ENCODE measurements at regions not wholly inside any gene's neighbourhood (a gene's known extent, or its start where the extent isn't known, plus 50 kb on each side); places are given as distances from the start of the nearest gene placed in this dataset.

- no peak for DNase-seq
Observed at GRCh38 chr4:149296503-149296902, 519.1 kb downstream of the IQCM start.

- no peak for DNase-seq
Observed at GRCh38 chr4:149296084-149296483, 519.6 kb downstream of the IQCM start.

GRCh38 chr4:149294601-149295000 lies 521.0 kb downstream of the IQCM start:
- no peak for DNase-seq

- DNase-seq, result no peak
Observed at GRCh38 chr4:149293046-149293649, 522.5 kb downstream of the IQCM start.

- no peak for DNase-seq
Observed at GRCh38 chr4:149292425-149293007, 523.1 kb downstream of the IQCM start.

GRCh38 chr4:149291463-149291862 lies 524.2 kb downstream of the IQCM start:
- no peak for DNase-seq

GRCh38 chr4:149280806-149281205 lies 534.8 kb downstream of the IQCM start:
- DNase-seq, result no peak

- no peak for DNase-seq
Observed at GRCh38 chr4:149279776-149280175, 535.9 kb downstream of the IQCM start.

GRCh38 chr4:149279331-149279730 lies 536.3 kb downstream of the IQCM start:
- no peak for DNase-seq

- DNase-seq, result no peak
Observed at GRCh38 chr4:149277705-149278104, 537.9 kb downstream of the IQCM start.

- no peak for DNase-seq
Observed at GRCh38 chr4:149269835-149270234, 545.8 kb downstream of the IQCM start.

GRCh38 chr4:149266301-149266700 lies 549.3 kb downstream of the IQCM start:
- DNase-seq, result no peak

- no peak for DNase-seq
Observed at GRCh38 chr4:149265645-149266044, 550.0 kb downstream of the IQCM start.

GRCh38 chr4:149264093-149264733 lies 551.4 kb downstream of the IQCM start:
- peak; percentile 3 to 11 for DNase-seq

GRCh38 chr4:149248191-149248764 lies 567.4 kb downstream of the IQCM start:
- no peak for DNase-seq

GRCh38 chr4:149247164-149247563 lies 568.5 kb downstream of the IQCM start:
- no peak for DNase-seq

- DNase-seq, result no peak
Observed at GRCh38 chr4:149245333-149245732, 570.3 kb downstream of the IQCM start.

GRCh38 chr4:149238097-149238496 lies 577.5 kb downstream of the IQCM start:
- no peak for DNase-seq

GRCh38 chr4:149234798-149235197 lies 580.8 kb downstream of the IQCM start:
- DNase-seq, result no peak

- no peak for DNase-seq
Observed at GRCh38 chr4:149223659-149224058, 592.0 kb downstream of the IQCM start.

GRCh38 chr4:149218672-149219071 lies 597.0 kb downstream of the IQCM start:
- DNase-seq, result no peak

- no peak for DNase-seq
Observed at GRCh38 chr4:149214301-149214700, 601.3 kb downstream of the IQCM start.

- DNase-seq, result no peak
Observed at GRCh38 chr4:149211876-149212275, 603.8 kb downstream of the IQCM start.

Data from CD4-positive, alpha-beta T cell treated with Interleukin-4 for 1 hour (primary cell).